ENCODE measurements at regions not wholly inside any gene's neighbourhood (a gene's known extent, or its start where the extent isn't known, plus 50 kb on each side); places are given as distances from the start of the nearest gene placed in this dataset.

- TF ChIP-seq EZH2 (IDR thresholded peaks at IDR 0.05; ENCODE audit: low read depth, unreplicated experiment) (no peak), REST (IDR thresholded peaks at IDR 0.05; ENCODE audit: unreplicated experiment) (no peak), CTCF (conservative IDR thresholded peaks at IDR 0.05; ENCODE audit: low read depth in 2 of 2) (no peak), POLR2AphosphoS5 (IDR thresholded peaks at IDR 0.05; ENCODE audit: low read depth) (no peak), CREB1 (CRISPR knock-in tag; IDR thresholded peaks at IDR 0.05; ENCODE audit: low read depth) (no peak), STAT1 (IDR thresholded peaks at IDR 0.05; ENCODE audit: unreplicated experiment) (no peak), EZH2phosphoT487 (IDR thresholded peaks at IDR 0.05; ENCODE audit: unreplicated experiment) (no peak), JUNB (IDR thresholded peaks at IDR 0.05; ENCODE audit: unreplicated experiment) (no peak), ZNF331 (CRISPR knock-in tag; IDR thresholded peaks at IDR 0.05; ENCODE audit: low read depth) (no peak)
These were observed 69.5 kb downstream of the SEC61G start for GRCh38 chr7:54689394-54690049.
